WTC11 (cell line): ENCODE measurements at regions not wholly inside any gene's neighbourhood (a gene's known extent, or its start where the extent isn't known, plus 50 kb on each side); places are given as distances from the start of the nearest gene placed in this dataset.

Experiments used
- ATAC-seq: fragments of 200-7000 bp; cut with Tn5 transposase; 2 replicates; pipeline ENCODE4 v1.10.0; 2021; ENCODE audit warnings: mild to moderate bottlenecking, moderate library complexity
- CTCF ChIA-PET: fragments of 300-600 bp; sonication (Branson Sonifier 250); formaldehyde crosslinking; loops from one replicate; lab custom pipeline; 2021; ENCODE audit warnings: antibody characterized with exemption; lab: Charles Lee
- POLR2A ChIA-PET: fragments of 350-600 bp; sonication (Branson Sonifier 250); formaldehyde crosslinking; loops from one replicate; lab custom pipeline; 2021; ENCODE audit warnings: antibody characterized with exemption; lab: Charles Lee
- DNase-seq: peaks from one replicate; pipeline ENCODE4 v3.0.0; 2021; ENCODE audit warnings: low spot score
- H3K27ac Mint-ChIP-seq: 2 replicates; pipeline ENCODE4 v1.8.0; 2021; ENCODE audit warnings: mixed read lengths
- H3K27me3 Mint-ChIP-seq: 2 replicates; pipeline ENCODE4 v1.8.0; 2021; ENCODE audit warnings: low read depth, mild to moderate bottlenecking, moderate library complexity, mixed read lengths
- H3K36me3 Mint-ChIP-seq: 2 replicates; pipeline ENCODE4 v1.8.0; 2021; ENCODE audit warnings: mixed read lengths
- H3K4me1 Mint-ChIP-seq: 2 replicates; pipeline ENCODE4 v1.8.0; 2022; ENCODE audit warnings: mixed read lengths
- H3K4me3 Mint-ChIP-seq: 2 replicates; pipeline ENCODE4 v1.8.0; 2021; ENCODE audit warnings: mild to moderate bottlenecking, moderate library complexity, mixed read lengths
- H3K9me3 Mint-ChIP-seq: 2 replicates; pipeline ENCODE4 v1.8.0; 2021; ENCODE audit warnings: mixed read lengths
- EMX1 ChIP-seq: fragments of 250-450 bp; sonication (Bioruptor Pico); IDR thresholded peaks from 2 replicates; pipeline ENCODE4 v1.8.0; 2021; ENCODE audit warnings: mild to moderate bottlenecking
- FOXK1 ChIP-seq: sonication (generic); formaldehyde crosslinking; IDR thresholded peaks from 2 replicates; pipeline ENCODE4 v1.8.0; 2022; ENCODE audit warnings: mild to moderate bottlenecking, moderate library complexity, missing genetic modification reagents
- FOXP1 ChIP-seq: sonication (generic); formaldehyde crosslinking; IDR thresholded peaks from 2 replicates; pipeline ENCODE4 v1.8.0; 2022; ENCODE audit warnings: missing genetic modification reagents, mild to moderate bottlenecking, moderate library complexity, borderline replicate concordance
- GABPB1 ChIP-seq: sonication (generic); formaldehyde crosslinking; IDR thresholded peaks from 2 replicates; pipeline ENCODE4 v1.8.1; 2023; ENCODE audit warnings: mild to moderate bottlenecking, missing genetic modification reagents
- GRHL2 ChIP-seq: fragments of 250-450 bp; sonication (Bioruptor Pico); IDR thresholded peaks from 2 replicates; pipeline ENCODE4 v1.8.0; 2022; ENCODE audit warnings: mild to moderate bottlenecking, moderate library complexity; ENCODE audit not compliant: insufficient replicate concordance, severe bottlenecking
- HMGA2 ChIP-seq: fragments of 250-450 bp; sonication (Bioruptor Pico); IDR thresholded peaks from 2 replicates; pipeline ENCODE4 v1.4.0; 2021; ENCODE audit warnings: mild to moderate bottlenecking, moderate library complexity
- NFE2L1 ChIP-seq: sonication (generic); formaldehyde crosslinking; IDR thresholded peaks from 2 replicates; pipeline ENCODE4 v1.8.1; 2023; ENCODE audit warnings: missing genetic modification reagents
- NR1H2 ChIP-seq: sonication (generic); formaldehyde crosslinking; IDR thresholded peaks from 2 replicates; pipeline ENCODE4 v1.9.0; 2021; ENCODE audit warnings: mild to moderate bottlenecking, moderate library complexity, missing genetic modification reagents
- NR3C1 ChIP-seq: sonication (generic); formaldehyde crosslinking; conservative IDR thresholded peaks from 2 replicates; pipeline ENCODE4 v1.8.1; 2023; ENCODE audit warnings: low read depth, mild to moderate bottlenecking, missing genetic modification reagents
- TCF7 ChIP-seq: sonication (generic); formaldehyde crosslinking; IDR thresholded peaks from 2 replicates; pipeline ENCODE4 v1.8.0; 2022; ENCODE audit warnings: mild to moderate bottlenecking, low read depth, missing genetic modification reagents, moderate library complexity
- TEAD1 ChIP-seq: sonication (generic); formaldehyde crosslinking; IDR thresholded peaks from 2 replicates; pipeline ENCODE4 v1.8.0; 2022; ENCODE audit warnings: mild to moderate bottlenecking, missing genetic modification reagents
- ZNF138 ChIP-seq: sonication (generic); formaldehyde crosslinking; conservative IDR thresholded peaks from 2 replicates; pipeline ENCODE4 v1.8.1; 2022; ENCODE audit warnings: mild to moderate bottlenecking, moderate library complexity, missing genetic modification reagents
- ZNF232 ChIP-seq: sonication (generic); formaldehyde crosslinking; IDR thresholded peaks from 2 replicates; pipeline ENCODE4 v1.8.0; 2022; ENCODE audit warnings: mild to moderate bottlenecking, missing genetic modification reagents
- TF ChIP-seq, protein P1 (sequence below): sonication (generic); formaldehyde crosslinking; IDR thresholded peaks from 2 replicates; pipeline ENCODE4 v1.8.0; 2023; ENCODE audit warnings: mild to moderate bottlenecking, missing genetic modification reagents
- TF ChIP-seq, protein P2 (sequence below): sonication (generic); formaldehyde crosslinking; IDR thresholded peaks from 2 replicates; pipeline ENCODE4 v1.8.1; 2023; ENCODE audit warnings: mild to moderate bottlenecking, moderate library complexity, missing genetic modification reagents
- TF ChIP-seq, protein P3 (sequence below): sonication (generic); formaldehyde crosslinking; conservative IDR thresholded peaks from 2 replicates; pipeline ENCODE4 v1.8.1; 2022; ENCODE audit warnings: mild to moderate bottlenecking, missing genetic modification reagents
- TF ChIP-seq, protein P4 (sequence below): sonication (generic); formaldehyde crosslinking; IDR thresholded peaks from 2 replicates; pipeline ENCODE4 v1.8.0; 2022; ENCODE audit warnings: mild to moderate bottlenecking, missing genetic modification reagents
- TF ChIP-seq, protein P5 (sequence below): sonication (generic); formaldehyde crosslinking; IDR thresholded peaks from 2 replicates; pipeline ENCODE4 v1.8.0; 2023; ENCODE audit warnings: missing genetic modification reagents, mild to moderate bottlenecking, borderline replicate concordance
- TF ChIP-seq, protein P6 (sequence below): fragments of 250-450 bp; sonication (Bioruptor Pico); IDR thresholded peaks from 2 replicates; pipeline ENCODE4 v1.9.0; 2021; ENCODE audit warnings: moderate library complexity, mild to moderate bottlenecking, inconsistent platforms, borderline replicate concordance
- TF ChIP-seq, protein P7 (sequence below): sonication (generic); formaldehyde crosslinking; IDR thresholded peaks from 2 replicates; pipeline ENCODE4 v1.8.0; 2023; ENCODE audit warnings: missing genetic modification reagents

DNA sequence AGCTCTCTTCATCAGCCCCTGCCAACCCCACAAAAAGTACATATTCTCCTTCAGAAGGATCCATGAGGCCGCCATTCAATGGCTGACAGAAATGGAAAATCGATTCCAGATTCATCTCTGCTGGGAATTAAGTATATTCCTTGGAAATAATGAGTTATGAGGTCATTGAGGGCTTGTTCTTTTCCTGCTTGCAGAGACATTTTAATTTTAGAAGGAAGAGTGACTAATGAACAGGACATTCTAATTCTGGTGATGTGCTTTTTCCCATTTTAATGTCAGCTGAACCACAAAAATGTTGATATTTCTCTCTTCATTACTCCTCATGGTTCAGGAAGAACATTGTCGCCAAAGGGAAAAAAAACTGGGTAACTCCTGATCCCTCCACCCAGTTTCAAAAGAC lies 314.0 kb downstream of the PIK3R1 start (continued):
- TF ChIP-seq, protein P1, sequence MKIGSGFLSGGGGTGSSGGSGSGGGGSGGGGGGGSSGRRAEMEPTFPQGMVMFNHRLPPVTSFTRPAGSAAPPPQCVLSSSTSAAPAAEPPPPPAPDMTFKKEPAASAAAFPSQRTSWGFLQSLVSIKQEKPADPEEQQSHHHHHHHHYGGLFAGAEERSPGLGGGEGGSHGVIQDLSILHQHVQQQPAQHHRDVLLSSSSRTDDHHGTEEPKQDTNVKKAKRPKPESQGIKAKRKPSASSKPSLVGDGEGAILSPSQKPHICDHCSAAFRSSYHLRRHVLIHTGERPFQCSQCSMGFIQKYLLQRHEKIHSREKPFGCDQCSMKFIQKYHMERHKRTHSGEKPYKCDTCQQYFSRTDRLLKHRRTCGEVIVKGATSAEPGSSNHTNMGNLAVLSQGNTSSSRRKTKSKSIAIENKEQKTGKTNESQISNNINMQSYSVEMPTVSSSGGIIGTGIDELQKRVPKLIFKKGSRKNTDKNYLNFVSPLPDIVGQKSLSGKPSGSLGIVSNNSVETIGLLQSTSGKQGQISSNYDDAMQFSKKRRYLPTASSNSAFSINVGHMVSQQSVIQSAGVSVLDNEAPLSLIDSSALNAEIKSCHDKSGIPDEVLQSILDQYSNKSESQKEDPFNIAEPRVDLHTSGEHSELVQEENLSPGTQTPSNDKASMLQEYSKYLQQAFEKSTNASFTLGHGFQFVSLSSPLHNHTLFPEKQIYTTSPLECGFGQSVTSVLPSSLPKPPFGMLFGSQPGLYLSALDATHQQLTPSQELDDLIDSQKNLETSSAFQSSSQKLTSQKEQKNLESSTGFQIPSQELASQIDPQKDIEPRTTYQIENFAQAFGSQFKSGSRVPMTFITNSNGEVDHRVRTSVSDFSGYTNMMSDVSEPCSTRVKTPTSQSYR (CRISPR knock-in tag) = no peak
- TF ChIP-seq, protein P2, sequence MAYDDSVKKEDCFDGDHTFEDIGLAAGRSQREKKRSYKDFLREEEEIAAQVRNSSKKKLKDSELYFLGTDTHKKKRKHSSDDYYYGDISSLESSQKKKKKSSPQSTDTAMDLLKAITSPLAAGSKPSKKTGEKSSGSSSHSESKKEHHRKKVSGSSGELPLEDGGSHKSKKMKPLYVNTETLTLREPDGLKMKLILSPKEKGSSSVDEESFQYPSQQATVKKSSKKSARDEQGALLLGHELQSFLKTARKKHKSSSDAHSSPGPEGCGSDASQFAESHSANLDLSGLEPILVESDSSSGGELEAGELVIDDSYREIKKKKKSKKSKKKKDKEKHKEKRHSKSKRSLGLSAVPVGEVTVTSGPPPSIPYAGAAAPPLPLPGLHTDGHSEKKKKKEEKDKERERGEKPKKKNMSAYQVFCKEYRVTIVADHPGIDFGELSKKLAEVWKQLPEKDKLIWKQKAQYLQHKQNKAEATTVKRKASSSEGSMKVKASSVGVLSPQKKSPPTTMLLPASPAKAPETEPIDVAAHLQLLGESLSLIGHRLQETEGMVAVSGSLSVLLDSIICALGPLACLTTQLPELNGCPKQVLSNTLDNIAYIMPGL (CRISPR knock-in tag) = no peak
- TF ChIP-seq ZNF138 (CRISPR knock-in tag) = no peak
- TF ChIP-seq NFE2L1 = no peak

DNA sequence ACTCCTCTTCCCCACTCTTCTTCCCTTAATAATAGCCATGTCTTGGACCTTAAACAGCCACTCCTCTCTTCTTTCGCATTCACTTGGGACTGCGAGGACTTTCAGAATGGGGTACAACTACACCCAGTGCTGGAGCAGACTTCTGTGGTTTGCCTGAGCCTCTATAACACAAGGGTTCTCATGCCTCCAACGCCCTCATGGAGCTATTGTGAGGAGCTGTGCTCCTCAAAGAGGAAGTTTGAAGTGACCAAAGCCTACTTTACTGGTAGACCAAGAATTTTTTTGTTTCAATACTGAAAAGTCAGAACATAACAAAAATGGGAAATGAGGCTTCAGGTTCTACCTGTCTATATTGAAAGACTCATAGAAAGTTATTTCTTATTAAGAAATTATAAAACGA lies 316.4 kb downstream of the PIK3R1 start:
- DNase-seq = no peak
- Mint-ChIP-seq H3K27ac (no peak overlapping the region), H3K4me1 (peaks cover 41% of the 10 kb centered on the region), H3K36me3 (peaks cover 14% of the 10 kb centered on the region), H3K9me3 (peaks cover 23% of the 10 kb centered on the region), H3K4me3 (no peak overlapping the region)
- ChIA-PET CTCF (no interaction called here), POLR2A (no interaction called here)
- ATAC-seq = no peak
- TF ChIP-seq FOXK1 (CRISPR knock-in tag) (no peak), GABPB1 (CRISPR knock-in tag) (no peak), ZNF232 (no peak), TCF7 (no peak)
- TF ChIP-seq, protein P2 (CRISPR knock-in tag) = no peak
- TF ChIP-seq, all 79 proteins: peak for 0
- no peaks in the 10 kb centered on the region for H3K27me3 Mint-ChIP-seq

DNA sequence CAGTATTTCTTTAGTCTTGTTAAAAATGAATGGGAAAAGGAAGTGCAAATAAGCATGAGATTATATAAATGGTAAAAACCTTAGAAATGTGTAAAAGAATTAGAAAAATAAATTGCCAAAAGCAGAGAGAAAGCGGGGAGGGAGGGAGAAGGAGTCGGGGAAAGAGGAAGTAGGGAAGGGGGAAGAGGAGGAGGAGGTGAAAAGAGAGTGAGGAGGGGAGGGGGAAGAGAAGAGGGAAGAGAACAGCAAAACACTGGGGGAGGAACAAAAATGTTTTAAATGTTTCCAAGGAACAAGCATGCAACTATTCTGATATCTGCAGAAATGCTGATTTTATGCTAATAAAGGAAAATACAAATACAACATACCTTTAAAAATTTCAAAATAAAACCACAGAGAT lies 317.5 kb downstream of the PIK3R1 start:
- no peaks in the 10 kb centered on the region for H3K27me3 Mint-ChIP-seq
- CTCF ChIA-PET = no interaction called here
- H3K4me1 Mint-ChIP-seq = peaks cover 41% of the 10 kb centered on the region
- peak overlapping the region; percentile 16; the same call in 1 of the 2 replicates for H3K4me3 Mint-ChIP-seq
- peak overlapping the region; percentile 47; the same call in 1 of the 2 replicates for H3K27ac Mint-ChIP-seq
- H3K36me3 Mint-ChIP-seq = peaks cover 8% of the 10 kb centered on the region
- POLR2A ChIA-PET = no interaction called here
- peaks cover 15% of the 10 kb centered on the region for H3K9me3 Mint-ChIP-seq
- ATAC-seq = no peak
- no peak for DNase-seq
- TF ChIP-seq, protein P3, sequence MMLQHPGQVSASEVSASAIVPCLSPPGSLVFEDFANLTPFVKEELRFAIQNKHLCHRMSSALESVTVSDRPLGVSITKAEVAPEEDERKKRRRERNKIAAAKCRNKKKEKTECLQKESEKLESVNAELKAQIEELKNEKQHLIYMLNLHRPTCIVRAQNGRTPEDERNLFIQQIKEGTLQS (CRISPR knock-in tag) = no peak
- TF ChIP-seq EMX1 (CRISPR knock-in tag) (no peak), GRHL2 (CRISPR knock-in tag) (no peak), FOXP1 (CRISPR knock-in tag) (no peak), NR1H2 (CRISPR knock-in tag) (no peak), TEAD1 (CRISPR knock-in tag) (no peak), ZNF138 (CRISPR knock-in tag) (no peak), FOXK1 (CRISPR knock-in tag) (no peak), NR3C1 (CRISPR knock-in tag) (no peak), HMGA2 (CRISPR knock-in tag) (no peak)
- TF ChIP-seq, protein P4, sequence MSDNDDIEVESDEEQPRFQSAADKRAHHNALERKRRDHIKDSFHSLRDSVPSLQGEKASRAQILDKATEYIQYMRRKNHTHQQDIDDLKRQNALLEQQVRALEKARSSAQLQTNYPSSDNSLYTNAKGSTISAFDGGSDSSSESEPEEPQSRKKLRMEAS (CRISPR knock-in tag) = no peak
- TF ChIP-seq, protein P5, sequence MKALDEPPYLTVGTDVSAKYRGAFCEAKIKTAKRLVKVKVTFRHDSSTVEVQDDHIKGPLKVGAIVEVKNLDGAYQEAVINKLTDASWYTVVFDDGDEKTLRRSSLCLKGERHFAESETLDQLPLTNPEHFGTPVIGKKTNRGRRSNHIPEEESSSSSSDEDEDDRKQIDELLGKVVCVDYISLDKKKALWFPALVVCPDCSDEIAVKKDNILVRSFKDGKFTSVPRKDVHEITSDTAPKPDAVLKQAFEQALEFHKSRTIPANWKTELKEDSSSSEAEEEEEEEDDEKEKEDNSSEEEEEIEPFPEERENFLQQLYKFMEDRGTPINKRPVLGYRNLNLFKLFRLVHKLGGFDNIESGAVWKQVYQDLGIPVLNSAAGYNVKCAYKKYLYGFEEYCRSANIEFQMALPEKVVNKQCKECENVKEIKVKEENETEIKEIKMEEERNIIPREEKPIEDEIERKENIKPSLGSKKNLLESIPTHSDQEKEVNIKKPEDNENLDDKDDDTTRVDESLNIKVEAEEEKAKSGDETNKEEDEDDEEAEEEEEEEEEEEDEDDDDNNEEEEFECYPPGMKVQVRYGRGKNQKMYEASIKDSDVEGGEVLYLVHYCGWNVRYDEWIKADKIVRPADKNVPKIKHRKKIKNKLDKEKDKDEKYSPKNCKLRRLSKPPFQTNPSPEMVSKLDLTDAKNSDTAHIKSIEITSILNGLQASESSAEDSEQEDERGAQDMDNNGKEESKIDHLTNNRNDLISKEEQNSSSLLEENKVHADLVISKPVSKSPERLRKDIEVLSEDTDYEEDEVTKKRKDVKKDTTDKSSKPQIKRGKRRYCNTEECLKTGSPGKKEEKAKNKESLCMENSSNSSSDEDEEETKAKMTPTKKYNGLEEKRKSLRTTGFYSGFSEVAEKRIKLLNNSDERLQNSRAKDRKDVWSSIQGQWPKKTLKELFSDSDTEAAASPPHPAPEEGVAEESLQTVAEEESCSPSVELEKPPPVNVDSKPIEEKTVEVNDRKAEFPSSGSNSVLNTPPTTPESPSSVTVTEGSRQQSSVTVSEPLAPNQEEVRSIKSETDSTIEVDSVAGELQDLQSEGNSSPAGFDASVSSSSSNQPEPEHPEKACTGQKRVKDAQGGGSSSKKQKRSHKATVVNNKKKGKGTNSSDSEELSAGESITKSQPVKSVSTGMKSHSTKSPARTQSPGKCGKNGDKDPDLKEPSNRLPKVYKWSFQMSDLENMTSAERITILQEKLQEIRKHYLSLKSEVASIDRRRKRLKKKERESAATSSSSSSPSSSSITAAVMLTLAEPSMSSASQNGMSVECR = no peak
- TF ChIP-seq, protein P6, sequence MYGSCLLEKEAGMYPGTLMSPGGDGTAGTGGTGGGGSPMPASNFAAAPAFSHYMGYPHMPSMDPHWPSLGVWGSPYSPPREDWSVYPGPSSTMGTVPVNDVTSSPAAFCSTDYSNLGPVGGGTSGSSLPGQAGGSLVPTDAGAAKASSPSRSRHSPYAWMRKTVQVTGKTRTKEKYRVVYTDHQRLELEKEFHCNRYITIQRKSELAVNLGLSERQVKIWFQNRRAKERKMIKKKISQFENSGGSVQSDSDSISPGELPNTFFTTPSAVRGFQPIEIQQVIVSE (CRISPR knock-in tag) = no peak
- TF ChIP-seq, protein P7, sequence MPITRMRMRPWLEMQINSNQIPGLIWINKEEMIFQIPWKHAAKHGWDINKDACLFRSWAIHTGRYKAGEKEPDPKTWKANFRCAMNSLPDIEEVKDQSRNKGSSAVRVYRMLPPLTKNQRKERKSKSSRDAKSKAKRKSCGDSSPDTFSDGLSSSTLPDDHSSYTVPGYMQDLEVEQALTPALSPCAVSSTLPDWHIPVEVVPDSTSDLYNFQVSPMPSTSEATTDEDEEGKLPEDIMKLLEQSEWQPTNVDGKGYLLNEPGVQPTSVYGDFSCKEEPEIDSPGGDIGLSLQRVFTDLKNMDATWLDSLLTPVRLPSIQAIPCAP (CRISPR knock-in tag) = no peak
